Pulmonary artery endothelial cell (primary cell): ENCODE measurements at regions not wholly inside any gene's neighbourhood (a gene's known extent, or its start where the extent isn't known, plus 50 kb on each side); places are given as distances from the start of the nearest gene placed in this dataset.

Source experiments
- DNase-seq: peaks from one replicate; pipeline ENCODE4 v3.0.0-alpha.2; 2011; ENCODE audit warnings: low read depth, low spot score

GRCh38 chrX:42624524-42624923 lies 153.4 kb downstream of the PPP1R2C start:
- DNase-seq = no peak

GRCh38 chrX:42619068-42619467 lies 158.9 kb downstream of the PPP1R2C start:
- no peak for DNase-seq

GRCh38 chrX:42616981-42617380 lies 161.0 kb downstream of the PPP1R2C start:
- DNase-seq = no peak

- DNase-seq = no peak
Measured at GRCh38 chrX:42615161-42615563, 162.8 kb downstream of the PPP1R2C start.

GRCh38 chrX:42606591-42606990 lies 171.4 kb downstream of the PPP1R2C start:
- no peak for DNase-seq

- no peak for DNase-seq
Measured at GRCh38 chrX:42604302-42604701, 173.7 kb downstream of the PPP1R2C start.

GRCh38 chrX:42603016-42603415 lies 174.9 kb downstream of the PPP1R2C start:
- no peak for DNase-seq

- DNase-seq = no peak
Measured at GRCh38 chrX:42602566-42602965, 175.4 kb downstream of the PPP1R2C start.

GRCh38 chrX:42602136-42602535 lies 175.8 kb downstream of the PPP1R2C start:
- DNase-seq = no peak

- no peak for DNase-seq
Measured at GRCh38 chrX:42597481-42597880, 180.5 kb downstream of the PPP1R2C start.

GRCh38 chrX:42585842-42586621 lies 191.9 kb downstream of the PPP1R2C start:
- DNase-seq = no peak

GRCh38 chrX:42577936-42578470 lies 200.0 kb downstream of the PPP1R2C start:
- no peak for DNase-seq

GRCh38 chrX:42567268-42567667 lies 210.7 kb downstream of the PPP1R2C start:
- DNase-seq = no peak

- no peak for DNase-seq
Measured at GRCh38 chrX:42565739-42566138, 212.2 kb downstream of the PPP1R2C start.

- DNase-seq = no peak
Measured at GRCh38 chrX:42546800-42547199, 231.2 kb downstream of the PPP1R2C start.

- DNase-seq = no peak
Measured at GRCh38 chrX:42544883-42545282, 233.1 kb downstream of the PPP1R2C start.

GRCh38 chrX:42541554-42541953 lies 236.4 kb downstream of the PPP1R2C start:
- DNase-seq = no peak

- no peak for DNase-seq
Measured at GRCh38 chrX:42540146-42540545, 237.8 kb downstream of the PPP1R2C start.

- DNase-seq = no peak
Measured at GRCh38 chrX:42538405-42538804, 239.6 kb downstream of the PPP1R2C start.

GRCh38 chrX:42536286-42536685 lies 241.7 kb downstream of the PPP1R2C start:
- DNase-seq = no peak

GRCh38 chrX:42535233-42535632 lies 242.7 kb downstream of the PPP1R2C start:
- no peak for DNase-seq

- DNase-seq = no peak
Measured at GRCh38 chrX:42533761-42534160, 244.2 kb downstream of the PPP1R2C start.

- no peak for DNase-seq
Measured at GRCh38 chrX:42531441-42531840, 246.5 kb downstream of the PPP1R2C start.
